ENCODE measurements at regions not wholly inside any gene's neighbourhood (a gene's known extent, or its start where the extent isn't known, plus 50 kb on each side); places are given as distances from the start of the nearest gene placed in this dataset.

- TF ChIP-seq ZNF296 (CRISPR knock-in tag; conservative IDR thresholded peaks at IDR 0.05) (no peak), FOXC1 (CRISPR knock-in tag; IDR thresholded peaks at IDR 0.05; ENCODE audit: borderline replicate concordance) (no peak), DRAP1 (CRISPR knock-in tag; IDR thresholded peaks at IDR 0.05) (no peak)
Measured at GRCh38 chr17:59456923-59457615, 108.3 kb upstream of the DHX40 start (continued).

GRCh38 chr17:59462385-59462784 is 103.0 kb upstream of the DHX40 start:
- H2AFZ ChIP-seq (ENCODE audit: low read length): no peak overlapping the region
- H3K9me3 ChIP-seq (ENCODE audit: low read length): no peaks in the 10 kb centered on the region
- no peaks in the 10 kb centered on the region for H3K36me3 ChIP-seq (replicated peaks in 1 of 2; ENCODE audit: control insufficient read depth in 1 of 2, insufficient read depth in 2 of 2, low read length in 2 of 2)
- no peaks in the 10 kb centered on the region for H3K79me2 ChIP-seq (ENCODE audit: insufficient read depth, low read length)
- ChIA-PET CTCF (ENCODE audit: low intra/inter-chr PET ratio, low total read pairs) (no interaction called here), POLR2A (interaction anchor here (1.4 kb wide), 1 partner anchor 245 kb away, joined by 3 read pairs; the partner anchor contains the start of genes PTRH2 and VMP1)
- no peak for DNase-seq (ENCODE audit: low spot score)
- H3K4me2 ChIP-seq (ENCODE audit: low read depth, low read length): no peak overlapping the region
- H3K4me1 ChIP-seq (ENCODE audit: insufficient read depth, low read length): peaks cover 64% of the 10 kb centered on the region
- WGBS (ENCODE audit: low lambda C conversion rate): 84% methylated on average over 4 of the region's 4 CpGs
- intact Hi-C loops (cut with micrococcal nuclease; ENCODE audit: unreplicated experiment) (no loop called here), in situ Hi-C loops (cut with HindIII; ENCODE audit: extremely low pct_ligation_motif_present, low pct_unique_long_range_greater_than_20kb) (no loop called here)
- H4K20me1 ChIP-seq (ENCODE audit: insufficient read depth, low read length): no peaks in the 10 kb centered on the region
- H3K27me3 ChIP-seq (ENCODE audit: control insufficient read depth in 1 of 2, insufficient read depth in 2 of 2, low read length in 2 of 2): no peaks in the 10 kb centered on the region
- TF ChIP-seq DRAP1 (CRISPR knock-in tag; IDR thresholded peaks at IDR 0.05): no peak
- 0 out of 2 replicates have a peak, but pooled peaks have one; percentile 13 for TF ChIP-seq HNF4A (CRISPR knock-in tag; IDR thresholded peaks at IDR 0.05)
- no TSS peak for BruUV-seq (replicated peaks)
- ATAC-seq: no peak
- no peak overlapping the region for H3K4me3 ChIP-seq (replicated peaks in 1 of 3; ENCODE audit: insufficient read depth in 1 of 3, low read depth in 2 of 3, low read length in 3 of 3)
- no peak overlapping the region for H3K9ac ChIP-seq (ENCODE audit: insufficient read depth, low read depth, low read length)
- FAIRE-seq: no peak
- no peak overlapping the region for H3K27ac ChIP-seq (ENCODE audit: extremely low read length, insufficient read depth, low read length)

- H3K36me3 ChIP-seq (replicated peaks in 1 of 2; ENCODE audit: control insufficient read depth in 1 of 2, insufficient read depth in 2 of 2, low read length in 2 of 2): no peaks in the 10 kb centered on the region
- intact Hi-C loops (cut with micrococcal nuclease; ENCODE audit: unreplicated experiment): loop anchor here (2.0 kb wide), 1 partner anchor 155 kb away; the partner anchor contains the start of gene CLTC
- H3K9ac ChIP-seq (ENCODE audit: insufficient read depth, low read depth, low read length): no peak overlapping the region
- POLR2A ChIA-PET: interaction anchor here (1.3 kb wide), 1 partner anchor 155 kb away, joined by 4 read pairs; the partner anchor contains the start of gene CLTC
- H3K4me3 ChIP-seq (replicated peaks in 1 of 3; ENCODE audit: insufficient read depth in 1 of 3, low read depth in 2 of 3, low read length in 3 of 3): no peak overlapping the region
- H3K4me1 ChIP-seq (ENCODE audit: insufficient read depth, low read length): peaks cover 78% of the 10 kb centered on the region
- ATAC-seq (no peak), DNase-seq (ENCODE audit: low spot score) (no peak), FAIRE-seq (no peak)
- H3K79me2 ChIP-seq (ENCODE audit: insufficient read depth, low read length): no peaks in the 10 kb centered on the region
- no TSS peak for BruUV-seq (replicated peaks)
- peak overlapping the region; percentile 70 for H3K27ac ChIP-seq (ENCODE audit: extremely low read length, insufficient read depth, low read length)
- CTCF ChIA-PET (ENCODE audit: low intra/inter-chr PET ratio, low total read pairs): no interaction called here
- H3K9me3 ChIP-seq (ENCODE audit: low read length): no peaks in the 10 kb centered on the region
- no peak overlapping the region for H2AFZ ChIP-seq (ENCODE audit: low read length)
- no peaks in the 10 kb centered on the region for H4K20me1 ChIP-seq (ENCODE audit: insufficient read depth, low read length)
- H3K27me3 ChIP-seq (ENCODE audit: control insufficient read depth in 1 of 2, insufficient read depth in 2 of 2, low read length in 2 of 2): no peaks in the 10 kb centered on the region
- in situ Hi-C loops (cut with HindIII; ENCODE audit: extremely low pct_ligation_motif_present, low pct_unique_long_range_greater_than_20kb): no loop called here
- WGBS (ENCODE audit: low lambda C conversion rate): 81% methylated on average over 5 of the region's 5 CpGs
- H3K4me2 ChIP-seq (ENCODE audit: low read depth, low read length): peak overlapping the region; percentile 46; the same call in 1 of the 2 replicates
- TF ChIP-seq ZNF670 (CRISPR knock-in tag; IDR thresholded peaks at IDR 0.05; ENCODE audit: borderline replicate concordance) (0 out of 2 replicates have a peak, but pooled peaks have one; percentile 67), ZBTB42 (CRISPR knock-in tag; IDR thresholded peaks at IDR 0.05) (peak; percentile 15; the same call in 1 of the 2 replicates), MTERF4 (CRISPR knock-in tag; IDR thresholded peaks at IDR 0.05) (0 out of 2 replicates have a peak, but pooled peaks have one; percentile 39), HOXA7 (CRISPR knock-in tag; IDR thresholded peaks at IDR 0.05) (no peak), TEAD3 (CRISPR knock-in tag; optimal IDR thresholded peaks at IDR 0.05; ENCODE audit: borderline replicate concordance) (peak; percentile 8), ZNF20 (CRISPR knock-in tag; IDR thresholded peaks at IDR 0.05) (no peak), SOX5 (CRISPR knock-in tag; IDR thresholded peaks at IDR 0.05; ENCODE audit: borderline replicate concordance) (0 out of 2 replicates have a peak, but pooled peaks have one; percentile 9), FOXO4 (CRISPR knock-in tag; conservative IDR thresholded peaks at IDR 0.05) (0 out of 2 replicates have a peak, but pooled peaks have one; percentile 62), FOXK1 (CRISPR knock-in tag; IDR thresholded peaks at IDR 0.05; ENCODE audit: borderline replicate concordance, low read depth) (0 out of 2 replicates have a peak, but pooled peaks have one; percentile 3)
Measured at GRCh38 chr17:59464246-59464645, 101.2 kb upstream of the DHX40 start.
